ENCODE measurements at regions not wholly inside any gene's neighbourhood (a gene's known extent, or its start where the extent isn't known, plus 50 kb on each side); places are given as distances from the start of the nearest gene placed in this dataset.

GRCh38 chr6:119757467-119757866 is 407.9 kb upstream of the MAN1A1 start:
- Histone ChIP-seq H2BK5ac (ENCODE audit: low read depth, low read length, poor library complexity, severe bottlenecking) (no peak overlapping the region), H2BK15ac (ENCODE audit: low read depth, low read length) (no peak overlapping the region), H4K8ac (ENCODE audit: low read depth in 2 of 2, low read length in 2 of 2) (no peak overlapping the region), H3K36me3 (ENCODE audit: control insufficient read depth, insufficient read depth, low read length) (no peaks in the 10 kb centered on the region), H3K27ac (ENCODE audit: insufficient read depth, low read length) (no peak overlapping the region), H3K9me3 (ENCODE audit: control insufficient read depth, insufficient read depth, low read length) (no peaks in the 10 kb centered on the region), H4K91ac (ENCODE audit: insufficient read depth, low read depth, low read length) (no peak overlapping the region), H4K5ac (ENCODE audit: low read depth, low read length) (no peak overlapping the region), H3K79me1 (ENCODE audit: low read depth in 1 of 2, low read length in 2 of 2) (no peaks in the 10 kb centered on the region), H3K56ac (ENCODE audit: extremely low read depth, insufficient read depth, low read length) (no peak overlapping the region), H3K27me3 (ENCODE audit: control insufficient read depth, insufficient read depth, low read length) (no peaks in the 10 kb centered on the region), H3K4me1 (ENCODE audit: control insufficient read depth, insufficient read depth, low read length) (no peaks in the 10 kb centered on the region), H3K14ac (replicated peaks; ENCODE audit: low read depth, low read length) (no peak overlapping the region), H2AFZ (replicated peaks; ENCODE audit: low read length, poor library complexity) (no peak overlapping the region), H4K20me1 (ENCODE audit: insufficient read depth, low read length) (no peaks in the 10 kb centered on the region), H3K18ac (ENCODE audit: low read depth, low read length) (no peak overlapping the region), H2BK120ac (ENCODE audit: low read depth, low read length) (no peak overlapping the region), H2AK9ac (replicated peaks; ENCODE audit: low read depth, low read length, poor library complexity) (no peak overlapping the region), H3K4ac (ENCODE audit: low read depth, low read length) (no peak overlapping the region), H2AK5ac (ENCODE audit: low read depth, low read length) (no peak overlapping the region), H2BK20ac (ENCODE audit: low read depth, low read length) (no peak overlapping the region), H3K9ac (ENCODE audit: low read depth, low read length) (no peak overlapping the region), H3K23ac (ENCODE audit: low read depth, low read length) (no peak overlapping the region), H3K4me3 (ENCODE audit: insufficient read depth, low read depth, low read length) (no peak overlapping the region), H3K9me1 (ENCODE audit: insufficient read depth, low read length) (no peaks in the 10 kb centered on the region), H3K4me2 (ENCODE audit: low read depth, low read length) (no peak overlapping the region)
- ATAC-seq (ENCODE audit: low read depth) (no peak), DNase-seq (no peak)
- CTCF ChIA-PET = no interaction called here
- no CpG with 5 or more reads among the region's 2 CpGs for WGBS, 2 experiments (ENCODE audit: extremely low coverage in 2 of 2, insufficient read length in 1 of 2)
- no TSS peak for BruUV-seq (replicated peaks)
- no peak for TF ChIP-seq POLR2A (IDR thresholded peaks at IDR 0.05; ENCODE audit: low read depth, low read length)
- TF ChIP-seq SMC3 (IDR thresholded peaks at IDR 0.05; ENCODE audit: low read depth, low read length) = no peak
- no peak for TF ChIP-seq MAZ (IDR thresholded peaks at IDR 0.05; ENCODE audit: borderline replicate concordance, low read depth, low read length)
- TF ChIP-seq, protein P1, sequence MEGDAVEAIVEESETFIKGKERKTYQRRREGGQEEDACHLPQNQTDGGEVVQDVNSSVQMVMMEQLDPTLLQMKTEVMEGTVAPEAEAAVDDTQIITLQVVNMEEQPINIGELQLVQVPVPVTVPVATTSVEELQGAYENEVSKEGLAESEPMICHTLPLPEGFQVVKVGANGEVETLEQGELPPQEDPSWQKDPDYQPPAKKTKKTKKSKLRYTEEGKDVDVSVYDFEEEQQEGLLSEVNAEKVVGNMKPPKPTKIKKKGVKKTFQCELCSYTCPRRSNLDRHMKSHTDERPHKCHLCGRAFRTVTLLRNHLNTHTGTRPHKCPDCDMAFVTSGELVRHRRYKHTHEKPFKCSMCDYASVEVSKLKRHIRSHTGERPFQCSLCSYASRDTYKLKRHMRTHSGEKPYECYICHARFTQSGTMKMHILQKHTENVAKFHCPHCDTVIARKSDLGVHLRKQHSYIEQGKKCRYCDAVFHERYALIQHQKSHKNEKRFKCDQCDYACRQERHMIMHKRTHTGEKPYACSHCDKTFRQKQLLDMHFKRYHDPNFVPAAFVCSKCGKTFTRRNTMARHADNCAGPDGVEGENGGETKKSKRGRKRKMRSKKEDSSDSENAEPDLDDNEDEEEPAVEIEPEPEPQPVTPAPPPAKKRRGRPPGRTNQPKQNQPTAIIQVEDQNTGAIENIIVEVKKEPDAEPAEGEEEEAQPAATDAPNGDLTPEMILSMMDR (conservative IDR thresholded peaks at IDR 0.05; ENCODE audit: low read depth, low read length) = no peak
- TF ChIP-seq ELK1 (IDR thresholded peaks at IDR 0.05; ENCODE audit: borderline replicate concordance, low read depth, low read length) = no peak
- TF ChIP-seq MAFK (IDR thresholded peaks at IDR 0.05; ENCODE audit: low read depth, low read length) = no peak
- no peak for TF ChIP-seq RFX5 (IDR thresholded peaks at IDR 0.05; ENCODE audit: low read depth, low read length)
- no peak for TF ChIP-seq RCOR1 (IDR thresholded peaks at IDR 0.05; ENCODE audit: insufficient replicate concordance, low read length)
- TF ChIP-seq BHLHE40 (IDR thresholded peaks at IDR 0.05; ENCODE audit: low read depth, low read length) = no peak
- TF ChIP-seq NFE2L2 (IDR thresholded peaks at IDR 0.05; ENCODE audit: low read depth, low read length) = no peak
- TF ChIP-seq CEBPB (IDR thresholded peaks at IDR 0.05; ENCODE audit: low read depth, low read length) = no peak
- TF ChIP-seq USF2 (IDR thresholded peaks at IDR 0.05; ENCODE audit: low read depth, low read length) = no peak
- no peak for TF ChIP-seq MXI1 (IDR thresholded peaks at IDR 0.05; ENCODE audit: borderline replicate concordance, low read depth, low read length)
- dilution Hi-C loops (cut with HindIII; ENCODE audit: low sequenced_read_pairs, unreplicated experiment) (no loop called here), intact Hi-C loops (cut with micrococcal nuclease) (no loop called here), in situ Hi-C loops (cut with MboI; ENCODE audit: low sequenced_read_pairs) (no loop called here)
- POLR2A ChIA-PET (ENCODE audit: unreplicated experiment) = no interaction called here

Measured in IMR-90 (cell line).